Gastrocnemius medialis (tissue), 4 donors: ENCODE measurements at regions not wholly inside any gene's neighbourhood (a gene's known extent, or its start where the extent isn't known, plus 50 kb on each side); places are given as distances from the start of the nearest gene placed in this dataset.

Source experiments
- CTCF ChIP-seq, 5 experiments: fragments of 450-650 bp in 3 of 5; fragments of 200-600 bp in 2 of 5; sonication (generic) in 2 of 5; IDR thresholded peaks in 4 of 5; conservative IDR thresholded peaks in 1 of 5; 1 replicate in 4 of 5; 2 replicates in 1 of 5; pipeline ENCODE4 v1.5.1; 2016 to 2019; ENCODE audit warnings: antibody characterized with exemption in 5 of 5, mild to moderate bottlenecking in 3 of 5, moderate library complexity in 3 of 5
- POLR2A ChIP-seq, 2 donors: fragments of 450-650 bp; IDR thresholded peaks; one replicate each; pipeline ENCODE4 v1.6.1; 2017; ENCODE audit warnings: antibody characterized with exemption in 2 of 2, mild to moderate bottlenecking in 2 of 2, moderate library complexity in 2 of 2

GRCh38 chr10:47152861-47153349 lies 147.1 kb upstream of the GDF10 start:
- peak in 3 of 5 experiments; percentile 9 to 24 (median 21) for TF ChIP-seq CTCF (IDR thresholded peaks at IDR 0.05 in 4 of 5, conservative IDR thresholded peaks at IDR 0.05 in 1 of 5)
- no peak for TF ChIP-seq POLR2A (IDR thresholded peaks at IDR 0.05)
